Esophagus muscularis mucosa (tissue), 4 donors: ENCODE measurements at regions not wholly inside any gene's neighbourhood (a gene's known extent, or its start where the extent isn't known, plus 50 kb on each side); places are given as distances from the start of the nearest gene placed in this dataset.

Source experiments
- DNase-seq: peaks from one replicate; pipeline ENCODE4 v3.0.0-alpha.2; 2017; ENCODE audit errors: extremely low spot score
- H3K27ac ChIP-seq, 4 donors: fragments of 200-600 bp; sonication (generic); replicated peaks in 1 of 4; 1 replicate in 3 of 4; 2 replicates in 1 of 4; pipeline ENCODE4 v1.5.1; 2016 to 2019; ENCODE audit warnings: mild to moderate bottlenecking in 1 of 4
- H3K27me3 ChIP-seq, 4 donors: fragments of 200-600 bp; sonication (generic); one replicate each; pipeline versions ENCODE4 v1.5.1 to v1.6.0; 2016 to 2019
- H3K36me3 ChIP-seq, 4 donors: fragments of 200-600 bp; sonication (generic); one replicate each; pipeline ENCODE4 v1.5.1; 2016 to 2019
- H3K4me1 ChIP-seq, 4 donors: fragments of 200-600 bp; sonication (generic); one replicate each; pipeline ENCODE4 v1.5.1; 2016 to 2019
- H3K4me3 ChIP-seq, 4 donors: fragments of 200-600 bp; sonication (generic); 1 replicate in 2 of 4; 2 replicates in 2 of 4; pipeline ENCODE4 v1.5.1; 2016 to 2019; ENCODE audit warnings: mild to moderate bottlenecking in 4 of 4, moderate library complexity in 1 of 4
- H3K9me3 ChIP-seq, 4 donors: fragments of 200-600 bp; sonication (generic); 1 replicate in 3 of 4; 2 replicates in 1 of 4; pipeline ENCODE4 v1.5.1; 2016 to 2019
- CTCF ChIP-seq, 3 experiments: fragments of 200-600 bp in 2 of 3; fragments of 450-650 bp in 1 of 3; sonication (generic) in 2 of 3; IDR thresholded peaks; one replicate each; pipeline ENCODE4 v1.5.1; 2017 to 2019; ENCODE audit warnings: antibody characterized with exemption in 3 of 3, mild to moderate bottlenecking in 2 of 3, moderate library complexity in 1 of 3
- EP300 ChIP-seq: sonication (generic); formaldehyde crosslinking; IDR thresholded peaks from one replicate; pipeline ENCODE4 v1.6.1; 2017; ENCODE audit warnings: antibody characterized with exemption
- POLR2A ChIP-seq: fragments of 450-650 bp; IDR thresholded peaks from one replicate; pipeline ENCODE4 v1.6.1; 2017; ENCODE audit warnings: antibody characterized with exemption, moderate library complexity, mild to moderate bottlenecking, low read depth
- POLR2AphosphoS5 ChIP-seq, 2 donors: sonication (generic); formaldehyde crosslinking; IDR thresholded peaks; one replicate each; pipeline ENCODE4 v1.6.1; 2017; ENCODE audit warnings: antibody characterized with exemption in 2 of 2
- WGBS: methylation state at CpG from one replicate; pipeline ENCODE4 v1.1.5; 2018; 5-methylcytosine and 5-hydroxymethylcytosine counted together
- intact Hi-C: fragments of 100-400 bp; cut with DNase I; formaldehyde crosslinking; loops from one replicate; pipeline ENCODE4 v1.15.1; 2023

- H3K27ac ChIP-seq = no peak overlapping the region
Observed at GRCh38 chr6:9404351-9405146, 969.2 kb upstream of the SLC35B3 start.

GRCh38 chr6:9403736-9404135 is 968.4 kb upstream of the SLC35B3 start:
- intact Hi-C loops = no loop called here
- peaks cover 0 to 2% (median 0%) of the 10 kb centered on the region in 4 donors for H3K9me3 ChIP-seq
- no peaks in the 10 kb centered on the region for H3K36me3 ChIP-seq
- TF ChIP-seq CTCF (IDR thresholded peaks at IDR 0.05) (no peak), POLR2A (no peak), POLR2AphosphoS5 (IDR thresholded peaks at IDR 0.05) (no peak), EP300 (no peak)
- DNase-seq = no peak
- peaks cover 0 to 7% (median 0%) of the 10 kb centered on the region in 4 donors for H3K27me3 ChIP-seq
- no peak overlapping the region for H3K4me3 ChIP-seq
- WGBS = 54% methylated on average over 2 of the region's 2 CpGs
- H3K4me1 ChIP-seq = no peaks in the 10 kb centered on the region
- H3K27ac ChIP-seq = no peak overlapping the region

More at GRCh38 chr6:9404351-9405146, 969.2 kb upstream of the SLC35B3 start:
- intact Hi-C loops = no loop called here
- H3K27me3 ChIP-seq = no peaks in the 10 kb centered on the region
- no peak for TF ChIP-seq EP300
- no peak for TF ChIP-seq POLR2AphosphoS5 (IDR thresholded peaks at IDR 0.05)
- no peak for TF ChIP-seq POLR2A
- no peak for TF ChIP-seq CTCF (IDR thresholded peaks at IDR 0.05)
- H3K36me3 ChIP-seq = no peaks in the 10 kb centered on the region
- H3K4me1 ChIP-seq = no peaks in the 10 kb centered on the region
- H3K9me3 ChIP-seq = no peaks in the 10 kb centered on the region
- 54% methylated on average over 10 of the region's 10 CpGs for WGBS
- DNase-seq = no peak
- no peak overlapping the region for H3K4me3 ChIP-seq

- Histone ChIP-seq H3K9me3 (peaks cover 0 to 3% (median 0%) of the 10 kb centered on the region in 4 donors), H3K4me3 (no peak overlapping the region), H3K36me3 (no peaks in the 10 kb centered on the region), H3K27ac (no peak overlapping the region), H3K27me3 (peaks cover 0 to 21% (median 0%) of the 10 kb centered on the region in 4 donors), H3K4me1 (no peaks in the 10 kb centered on the region)
- WGBS = 48% methylated on average over 1 of the region's 1 CpG
- no peak for DNase-seq
- no peak for TF ChIP-seq POLR2AphosphoS5 (IDR thresholded peaks at IDR 0.05)
- no peak for TF ChIP-seq CTCF (IDR thresholded peaks at IDR 0.05)
- TF ChIP-seq EP300 = no peak
- TF ChIP-seq POLR2A = no peak
- intact Hi-C loops = no loop called here
Observed at GRCh38 chr6:9401960-9402359, 966.6 kb upstream of the SLC35B3 start.

- no peak overlapping the region for H3K4me3 ChIP-seq
- intact Hi-C loops = no loop called here
- no peak for DNase-seq
- no peaks in the 10 kb centered on the region for H3K4me1 ChIP-seq
- 72% methylated on average over 5 of the region's 5 CpGs for WGBS
- no peak overlapping the region for H3K27ac ChIP-seq
- TF ChIP-seq EP300 (no peak), POLR2AphosphoS5 (IDR thresholded peaks at IDR 0.05) (no peak), CTCF (IDR thresholded peaks at IDR 0.05) (no peak), POLR2A (no peak)
- peaks cover 0 to 3% (median 0%) of the 10 kb centered on the region in 4 donors for H3K9me3 ChIP-seq
- no peaks in the 10 kb centered on the region for H3K36me3 ChIP-seq
- H3K27me3 ChIP-seq = peaks cover 0 to 21% (median 0%) of the 10 kb centered on the region in 4 donors
Observed at GRCh38 chr6:9399916-9400315, 964.6 kb upstream of the SLC35B3 start.
